ENCODE measurements at regions not wholly inside any gene's neighbourhood (a gene's known extent, or its start where the extent isn't known, plus 50 kb on each side); places are given as distances from the start of the nearest gene placed in this dataset.

DNA sequence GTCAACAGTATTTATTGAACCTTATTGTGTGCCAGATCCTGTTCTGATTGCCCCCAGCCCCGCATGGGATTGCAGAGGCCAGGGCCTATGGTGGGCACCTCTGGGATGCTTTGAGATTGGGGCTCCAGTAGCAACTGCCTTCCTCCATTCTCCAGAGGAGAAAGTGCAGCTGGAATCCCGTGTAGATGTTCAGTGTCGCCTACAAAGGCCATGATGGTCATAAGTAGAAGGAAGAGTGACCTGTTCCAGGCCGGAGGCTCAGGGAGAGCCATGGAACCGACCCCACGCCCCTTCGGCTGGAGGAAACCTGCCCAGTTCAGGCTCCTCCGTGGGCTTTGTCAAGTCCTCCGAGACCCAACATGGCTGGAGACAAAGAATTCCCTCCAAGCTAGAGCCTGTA lies 287.5 kb downstream of the FBXW7 start:
- H3K27ac Mint-ChIP-seq = no peak overlapping the region
- no peak for TF ChIP-seq CTCF (IDR thresholded peaks at IDR 0.05; ENCODE audit: unreplicated experiment in 3 of 3)
- H3K27me3 Mint-ChIP-seq (ENCODE audit: low read depth) = peaks cover 12% of the 10 kb centered on the region
- H3K4me3 Mint-ChIP-seq = no peak overlapping the region
- H3K36me3 Mint-ChIP-seq (ENCODE audit: low read depth) = no peaks in the 10 kb centered on the region
- H3K9me3 Mint-ChIP-seq = peaks cover 3% of the 10 kb centered on the region
- peaks cover 12% of the 10 kb centered on the region for H3K4me1 Mint-ChIP-seq

DNA sequence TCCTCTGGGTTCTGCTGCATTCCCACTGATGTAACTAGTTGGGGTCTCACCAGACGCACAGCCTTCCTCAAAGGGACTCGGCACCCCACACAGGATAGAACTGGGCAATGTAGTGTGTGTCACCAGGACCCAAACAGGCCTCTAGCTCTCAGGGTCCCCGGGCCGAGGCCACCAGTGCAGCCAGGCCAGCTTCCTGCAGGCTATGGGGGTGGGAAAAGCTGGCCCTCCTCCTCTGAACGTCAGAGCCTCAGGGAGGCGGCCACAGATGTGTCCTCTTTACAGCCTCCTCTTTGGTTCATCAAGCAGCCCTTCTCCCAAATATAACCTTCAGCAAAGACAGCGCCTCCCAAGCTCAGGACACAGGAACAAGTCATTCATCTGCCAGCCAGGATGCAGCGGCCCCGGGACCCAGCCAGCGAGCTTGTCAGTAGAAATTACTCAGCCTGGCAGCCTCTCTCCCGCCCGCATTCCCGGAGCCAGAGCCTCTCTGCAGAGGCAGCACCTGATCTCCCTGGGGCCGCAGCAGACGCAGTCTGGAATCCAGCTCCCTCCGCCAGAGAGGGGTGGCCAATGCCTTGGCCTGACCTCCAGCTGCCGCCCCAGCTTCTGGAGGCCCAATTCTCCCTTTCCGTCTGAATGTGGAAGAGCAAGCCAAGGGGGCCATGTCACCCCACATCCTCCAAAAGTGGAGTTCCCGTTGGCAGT lies 288.5 kb downstream of the FBXW7 start:
- no peaks in the 10 kb centered on the region for H3K36me3 Mint-ChIP-seq (ENCODE audit: low read depth)
- peaks cover 12% of the 10 kb centered on the region for H3K4me1 Mint-ChIP-seq
- no peak overlapping the region for H3K27ac Mint-ChIP-seq
- peaks cover 12% of the 10 kb centered on the region for H3K27me3 Mint-ChIP-seq (ENCODE audit: low read depth)
- peaks cover under 1% of the 10 kb centered on the region for H3K9me3 Mint-ChIP-seq
- no peak overlapping the region for H3K4me3 Mint-ChIP-seq
- TF ChIP-seq CTCF (IDR thresholded peaks at IDR 0.05; ENCODE audit: unreplicated experiment in 3 of 3) = no peak

GRCh38 chr4:152246659-152247058 lies 289.2 kb downstream of the FBXW7 start:
- no peaks in the 10 kb centered on the region for H3K36me3 Mint-ChIP-seq (ENCODE audit: low read depth)
- peaks cover 12% of the 10 kb centered on the region for H3K4me1 Mint-ChIP-seq
- H3K27me3 Mint-ChIP-seq (ENCODE audit: low read depth) = peaks cover 12% of the 10 kb centered on the region
- TF ChIP-seq CTCF (IDR thresholded peaks at IDR 0.05; ENCODE audit: unreplicated experiment in 3 of 3) = no peak
- no peak overlapping the region for H3K4me3 Mint-ChIP-seq
- no peaks in the 10 kb centered on the region for H3K9me3 Mint-ChIP-seq
- no peak overlapping the region for H3K27ac Mint-ChIP-seq

DNA sequence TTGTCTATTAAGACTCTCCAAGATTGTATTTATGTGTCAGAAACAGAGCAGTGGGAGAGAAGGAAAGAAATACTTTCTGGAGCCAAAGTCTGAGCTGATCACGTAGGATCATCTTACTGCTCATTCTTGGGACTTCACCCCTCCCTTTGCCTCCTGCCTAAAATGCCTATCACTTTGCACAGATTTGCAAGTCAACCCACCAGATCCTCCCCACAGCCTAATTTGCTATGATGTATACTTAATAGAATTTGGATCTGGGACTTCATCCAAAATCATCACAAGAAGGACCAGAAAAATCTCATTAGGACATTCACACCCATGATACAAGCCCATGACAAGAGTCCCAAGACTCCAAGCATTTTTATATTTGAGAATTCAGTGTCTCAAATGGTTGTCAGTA lies 290.2 kb downstream of the FBXW7 start:
- Mint-ChIP-seq H3K27ac (no peak overlapping the region), H3K27me3 (ENCODE audit: low read depth) (peaks cover 12% of the 10 kb centered on the region), H3K9me3 (no peaks in the 10 kb centered on the region), H3K4me1 (peaks cover 12% of the 10 kb centered on the region), H3K36me3 (ENCODE audit: low read depth) (no peaks in the 10 kb centered on the region), H3K4me3 (no peak overlapping the region)
- TF ChIP-seq CTCF (IDR thresholded peaks at IDR 0.05; ENCODE audit: unreplicated experiment in 3 of 3) = no peak

GRCh38 chr4:152244659-152245058 lies 291.2 kb downstream of the FBXW7 start:
- Mint-ChIP-seq H3K9me3 (no peaks in the 10 kb centered on the region), H3K27ac (no peak overlapping the region), H3K4me1 (peaks cover 12% of the 10 kb centered on the region), H3K36me3 (ENCODE audit: low read depth) (no peaks in the 10 kb centered on the region), H3K27me3 (ENCODE audit: low read depth) (peaks cover 12% of the 10 kb centered on the region), H3K4me3 (no peak overlapping the region)
- TF ChIP-seq CTCF (IDR thresholded peaks at IDR 0.05; ENCODE audit: unreplicated experiment in 3 of 3) = no peak

Measured in nephron (organoid).